NCI-H345 treated with DMSO at 0.1 percent for 48 hours (cell line): ENCODE measurements at regions not wholly inside any gene's neighbourhood (a gene's known extent, or its start where the extent isn't known, plus 50 kb on each side); places are given as distances from the start of the nearest gene placed in this dataset.
A peak's percentile ranks its signal among the peaks of the same experiment; 100 is the strongest.

Source experiments
- DNase-seq: peaks from one replicate; lab custom pipeline; 2025; ENCODE audit not compliant: unreplicated experiment; lab: John Stamatoyannopoulos, UW

DNA sequence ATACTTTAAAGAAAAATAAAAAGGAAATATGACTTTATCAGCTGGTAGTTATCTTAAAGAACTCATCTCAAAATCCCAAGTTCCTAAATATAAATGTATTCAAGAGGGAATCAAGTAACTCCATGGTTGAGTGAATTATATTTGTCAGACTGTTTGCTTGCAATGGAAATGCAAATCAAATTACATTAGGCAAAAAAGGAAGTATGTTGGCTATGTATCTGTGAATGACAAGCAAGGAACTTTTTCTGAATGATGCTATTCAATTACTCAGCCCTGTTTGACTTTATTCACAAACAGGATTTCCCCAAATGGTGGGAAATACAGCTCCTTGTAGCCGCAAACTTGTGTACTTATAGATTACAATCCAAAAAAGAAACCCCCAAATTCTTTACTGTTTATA lies 309.1 kb downstream of the ARL6IP6 start:
- DNase-seq: no peak

DNA sequence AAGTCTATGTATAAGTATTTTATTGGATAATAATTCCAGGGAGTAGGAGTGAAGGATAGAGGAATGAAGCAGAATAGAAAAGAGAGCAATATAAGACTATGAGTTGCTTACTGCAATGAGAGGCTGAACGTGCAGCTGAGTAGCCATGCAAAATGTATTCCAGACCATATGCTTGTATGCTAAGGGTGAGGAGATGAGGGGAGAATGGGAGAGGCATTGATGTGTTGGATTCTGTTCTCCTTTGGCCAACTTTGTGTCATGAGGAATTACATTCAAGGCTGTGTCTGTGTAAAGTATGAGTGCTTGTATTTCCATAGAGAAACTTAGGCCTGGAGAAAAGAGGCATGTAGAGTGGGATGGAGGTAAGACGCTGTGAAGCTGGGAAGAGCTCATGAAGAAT lies 301.8 kb downstream of the ARL6IP6 start:
- DNase-seq: no peak

DNA sequence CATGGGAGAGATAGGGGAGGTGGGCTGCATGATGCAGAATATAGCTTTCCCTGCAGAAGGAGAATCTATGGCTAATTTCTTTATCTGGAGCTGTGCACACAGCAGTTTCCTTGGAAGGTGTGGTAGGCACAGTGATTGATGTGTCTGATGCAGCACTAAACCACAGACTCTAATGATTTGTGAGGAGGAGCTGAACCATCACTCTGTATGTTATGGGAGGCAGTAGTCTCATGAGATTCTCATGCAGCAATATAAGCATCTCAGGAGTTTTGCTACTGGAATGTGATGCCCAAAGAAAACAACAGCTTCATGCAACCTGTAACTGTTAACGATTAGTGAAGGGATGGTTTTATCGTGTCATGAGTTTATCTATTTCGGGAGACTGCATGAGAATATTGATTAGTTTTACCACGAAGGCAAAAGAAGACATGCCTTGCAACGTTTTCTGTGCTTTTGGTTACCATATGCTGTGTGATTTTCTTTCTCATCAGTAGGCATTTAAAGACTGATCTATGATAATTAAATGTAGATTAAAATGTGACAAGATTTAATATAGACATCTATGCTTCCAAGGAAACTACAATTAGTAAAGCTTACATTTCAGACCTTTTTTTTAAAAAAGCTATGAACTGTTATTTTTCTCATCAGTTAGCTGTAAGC lies 286.8 kb downstream of the ARL6IP6 start:
- DNase-seq: no peak

DNA sequence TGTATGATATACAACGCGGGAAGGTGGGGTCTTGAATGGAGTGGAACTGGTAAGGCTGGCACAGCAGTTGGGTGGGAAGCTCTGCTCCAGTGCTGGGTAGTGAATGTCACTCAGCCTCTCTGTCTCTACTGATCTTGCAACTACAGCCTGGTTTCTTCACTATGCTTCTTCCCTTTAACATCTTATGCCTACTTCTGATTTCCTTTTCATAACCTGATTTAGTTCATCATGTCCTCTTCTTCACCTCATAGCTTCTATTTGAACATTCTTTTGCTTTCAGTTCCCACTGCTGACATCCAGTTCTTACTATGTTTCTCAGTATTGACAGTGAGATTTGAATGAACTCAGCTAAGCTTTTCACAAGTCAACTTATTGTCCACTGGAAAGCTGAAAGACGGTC lies 286.2 kb downstream of the ARL6IP6 start:
- DNase-seq: no peak

DNA sequence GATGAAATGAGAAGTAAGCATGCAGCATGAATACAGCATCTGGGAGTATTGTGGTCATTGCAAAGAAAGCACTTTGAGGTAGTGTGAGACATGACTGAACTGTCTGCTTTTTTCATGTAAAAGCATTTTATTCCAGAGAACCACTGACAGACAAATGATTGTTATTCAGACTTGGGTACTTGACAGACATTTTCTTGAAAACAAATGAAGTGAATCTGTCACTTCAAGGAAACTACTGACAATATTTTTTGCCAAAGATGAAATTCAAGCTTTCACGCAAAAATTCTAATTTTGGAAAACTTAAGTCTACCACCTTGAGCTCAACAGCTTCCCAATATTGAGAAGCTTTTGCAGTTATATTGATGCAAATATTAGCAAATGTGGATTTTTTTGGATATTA lies 255.7 kb downstream of the ARL6IP6 start:
- no peak for DNase-seq

DNA sequence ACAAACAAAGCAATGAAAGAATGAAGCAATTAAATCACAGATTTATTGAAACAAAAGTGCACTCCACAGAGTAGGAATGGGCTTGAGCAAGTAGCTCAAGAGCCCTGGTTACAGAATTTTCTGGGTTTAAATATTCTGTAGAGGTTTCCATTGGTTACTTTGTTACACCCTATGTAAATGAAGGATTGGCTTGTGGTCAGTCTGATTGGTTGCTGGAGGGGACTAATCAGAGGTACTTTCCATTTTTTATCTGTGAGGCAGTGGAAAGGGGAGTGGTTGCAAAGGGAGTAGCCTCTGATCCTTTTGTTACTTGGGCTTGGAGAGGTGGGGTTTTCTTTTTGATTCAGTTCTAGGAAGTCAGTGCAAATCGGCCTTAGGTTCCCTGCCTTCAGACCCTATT lies 253.3 kb downstream of the ARL6IP6 start:
- DNase-seq: no peak

DNA sequence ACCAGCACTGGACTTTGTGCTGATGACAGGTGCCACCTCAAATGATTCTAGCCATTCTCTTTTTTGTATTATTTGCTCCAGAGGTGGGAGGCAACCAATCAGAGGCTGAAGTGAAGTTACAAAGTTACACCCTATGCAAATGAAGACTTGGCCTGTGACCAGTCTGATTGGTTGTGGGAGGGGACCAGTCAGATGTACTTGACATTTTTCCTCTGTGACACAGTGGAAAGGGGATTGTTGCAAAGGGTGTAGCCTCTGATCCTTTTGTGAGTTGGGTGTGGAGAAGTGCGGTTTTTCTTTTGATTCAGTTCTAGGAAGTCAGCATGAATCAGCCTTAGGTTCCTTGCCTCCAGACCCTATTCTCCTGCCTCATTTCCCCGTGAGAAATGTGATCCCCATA lies 244.0 kb downstream of the ARL6IP6 start:
- DNase-seq: no peak

DNA sequence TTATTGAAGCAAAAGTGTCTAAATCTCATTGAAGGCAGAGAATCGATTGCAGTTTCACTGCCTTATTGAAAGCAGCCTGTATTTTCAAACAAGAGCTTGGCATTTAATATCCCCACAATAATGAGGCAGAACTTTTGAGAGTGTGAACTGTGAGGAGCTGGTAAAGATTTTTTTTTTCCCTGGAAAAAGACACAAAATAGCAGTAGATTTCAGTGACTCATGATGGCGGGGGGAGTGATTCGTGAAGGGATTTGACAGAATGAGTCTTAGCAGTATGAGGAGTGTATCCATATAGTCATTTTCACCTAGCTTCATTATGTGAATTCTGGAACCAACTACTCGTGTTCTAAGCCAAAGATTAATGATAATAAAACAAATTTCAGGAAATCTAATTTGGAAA lies 242.9 kb downstream of the ARL6IP6 start:
- DNase-seq: no peak

DNA sequence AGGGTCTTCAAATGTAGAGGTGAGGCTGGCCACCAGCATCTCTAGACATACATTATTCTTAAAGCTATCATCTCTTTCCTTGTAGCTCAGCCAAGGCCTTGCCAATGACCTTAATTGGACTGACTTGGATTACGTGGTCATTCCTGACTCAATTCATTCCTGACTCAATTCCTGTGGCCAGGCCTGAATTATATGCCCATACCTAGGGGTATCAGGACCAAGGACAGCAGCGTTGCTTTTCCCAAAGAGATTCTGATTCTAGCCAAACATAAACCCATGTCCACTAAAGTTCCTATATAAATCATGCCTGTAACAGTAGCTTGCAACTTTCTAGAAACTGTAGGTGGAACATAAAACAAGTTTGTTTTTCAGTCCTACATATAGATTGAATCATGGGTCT lies 231.7 kb downstream of the ARL6IP6 start:
- DNase-seq: no peak

DNA sequence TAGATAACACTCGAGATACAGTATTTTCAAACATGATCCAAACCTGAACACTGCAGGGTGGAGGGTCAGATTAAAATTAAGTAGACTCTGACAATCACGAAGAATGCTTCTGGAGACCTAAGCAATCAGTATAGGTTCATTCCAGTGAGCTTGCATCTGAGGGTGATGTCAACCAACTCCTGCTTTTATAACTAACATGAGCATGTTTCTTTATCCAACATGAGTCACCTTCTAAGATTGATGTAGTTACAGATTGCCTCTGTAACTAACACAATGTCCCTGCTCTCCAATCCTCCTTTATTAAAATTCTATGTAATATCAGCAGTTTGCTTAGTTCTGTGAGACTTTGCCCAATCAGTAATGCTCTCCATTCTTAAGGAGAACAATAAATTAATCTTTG lies 225.7 kb downstream of the ARL6IP6 start:
- DNase-seq: no peak

DNA sequence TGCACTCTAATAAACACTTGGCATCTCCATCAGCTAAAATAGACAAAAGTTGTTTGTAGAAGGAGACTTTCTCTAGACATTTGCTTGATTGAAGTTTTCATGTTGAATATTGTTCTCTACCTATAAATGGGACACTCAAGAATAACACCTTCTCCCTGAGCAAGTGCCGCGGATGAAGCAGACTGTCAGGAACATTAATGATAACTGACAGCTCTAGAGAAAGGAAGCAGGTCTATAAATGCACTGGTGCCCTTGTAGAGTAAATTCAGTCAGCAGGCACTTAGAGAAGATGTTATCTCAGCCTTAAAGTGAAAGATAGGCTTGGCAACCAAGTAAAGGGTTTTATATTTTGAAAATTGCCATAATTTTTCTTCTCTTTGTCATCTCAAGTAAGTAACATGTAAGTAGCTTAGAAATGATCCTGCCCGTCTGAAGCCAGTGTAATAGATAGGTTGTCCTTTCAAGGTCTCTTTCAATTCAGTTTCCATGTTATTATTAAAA lies 224.6 kb downstream of the ARL6IP6 start:
- DNase-seq: no peak

DNA sequence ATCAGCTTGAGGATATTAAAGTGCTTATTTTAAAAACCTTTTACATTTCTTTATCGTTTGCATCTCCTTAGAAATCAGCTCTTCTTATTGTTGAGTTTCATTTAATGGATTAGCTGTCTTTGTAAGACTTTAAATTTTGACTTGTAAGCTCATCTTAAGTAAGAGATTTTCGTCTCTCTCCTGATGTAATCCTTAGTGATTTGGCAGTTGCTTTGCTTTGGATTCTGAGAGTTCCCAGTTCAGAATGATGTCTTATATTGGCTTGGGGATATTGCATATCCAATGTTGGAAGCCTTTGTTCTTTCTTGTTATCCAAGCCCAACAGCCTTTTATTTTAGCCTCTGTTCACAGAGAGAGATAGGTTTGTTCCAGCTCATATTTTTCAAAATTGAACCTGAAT lies 212.1 kb downstream of the ARL6IP6 start:
- DNase-seq: no peak

DNA sequence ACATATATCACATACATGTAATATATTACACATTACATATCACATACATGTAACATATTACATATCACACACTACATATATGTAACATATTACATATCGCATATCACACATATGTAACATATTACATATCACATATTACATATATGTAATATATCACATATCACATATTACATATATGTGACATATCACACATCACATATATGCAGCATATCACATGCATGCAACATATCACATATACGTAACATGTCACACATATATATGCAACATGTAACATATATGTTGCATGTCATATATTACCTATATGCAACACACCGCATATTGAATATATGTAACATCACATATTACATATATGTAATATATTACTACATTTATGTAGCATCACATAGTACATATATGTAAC lies 211.2 kb downstream of the ARL6IP6 start:
- no peak for DNase-seq

DNA sequence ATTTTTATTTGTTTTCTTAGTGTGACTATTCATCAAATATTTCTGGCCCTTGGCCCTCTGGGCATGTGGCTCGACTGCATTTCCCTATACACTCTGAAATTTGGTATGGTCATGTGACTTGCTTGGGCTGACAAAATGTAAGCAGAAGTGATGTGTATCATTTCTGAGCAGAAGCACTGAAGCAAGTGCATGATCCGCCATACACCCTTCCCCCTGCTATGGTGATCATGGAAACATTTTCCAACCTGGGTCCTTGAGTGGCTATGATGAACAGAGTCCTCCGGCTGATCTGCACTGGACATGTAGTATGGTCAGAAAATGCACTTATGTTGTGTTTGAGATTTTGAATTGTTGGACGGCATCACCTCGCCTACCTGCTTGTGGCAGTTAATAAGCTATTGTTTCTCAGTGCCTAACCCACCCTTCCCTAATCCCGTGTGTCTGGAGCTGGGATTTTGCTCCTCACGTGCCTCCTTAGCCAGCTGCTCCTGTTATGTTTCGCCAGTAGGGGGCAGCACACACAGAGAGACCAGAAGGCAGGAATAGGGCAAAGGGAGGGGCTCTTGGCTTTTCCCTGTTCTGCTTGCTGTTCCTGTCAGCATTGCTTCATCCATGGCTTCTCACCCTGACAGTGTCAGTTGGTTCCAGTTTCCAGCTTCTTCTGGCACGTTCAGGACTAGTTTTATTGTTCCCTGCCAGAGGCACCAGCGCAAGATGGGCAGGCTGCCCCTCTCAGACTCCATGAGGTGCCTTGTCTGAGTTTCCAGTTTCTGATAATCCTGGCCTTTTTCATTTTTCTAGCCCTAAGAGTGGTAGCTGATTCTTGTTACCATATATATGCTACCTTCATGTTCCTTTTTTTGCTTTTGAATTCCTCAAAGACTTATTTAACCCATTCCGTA lies 207.4 kb downstream of the ARL6IP6 start:
- DNase-seq: peak; percentile 22

DNA sequence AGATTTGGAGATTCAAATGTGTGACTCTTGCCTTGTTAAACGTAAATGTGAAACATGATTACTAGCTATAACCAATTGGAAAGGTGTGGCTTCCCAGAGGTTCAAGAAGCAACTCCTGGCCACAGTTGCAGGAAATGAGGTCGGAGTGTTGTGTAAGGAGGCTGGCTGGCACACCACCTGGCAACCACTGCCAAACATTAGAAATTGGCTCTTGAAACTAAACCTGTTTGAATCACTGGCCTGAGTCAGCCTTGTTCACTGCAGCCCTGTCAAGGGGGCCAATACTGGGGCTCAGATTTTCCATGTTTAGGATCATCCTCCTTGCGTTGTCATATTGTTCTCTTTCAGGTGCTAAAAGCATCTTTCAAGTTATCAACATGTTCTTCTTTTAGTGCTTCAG lies 206.3 kb downstream of the ARL6IP6 start:
- DNase-seq: no peak

DNA sequence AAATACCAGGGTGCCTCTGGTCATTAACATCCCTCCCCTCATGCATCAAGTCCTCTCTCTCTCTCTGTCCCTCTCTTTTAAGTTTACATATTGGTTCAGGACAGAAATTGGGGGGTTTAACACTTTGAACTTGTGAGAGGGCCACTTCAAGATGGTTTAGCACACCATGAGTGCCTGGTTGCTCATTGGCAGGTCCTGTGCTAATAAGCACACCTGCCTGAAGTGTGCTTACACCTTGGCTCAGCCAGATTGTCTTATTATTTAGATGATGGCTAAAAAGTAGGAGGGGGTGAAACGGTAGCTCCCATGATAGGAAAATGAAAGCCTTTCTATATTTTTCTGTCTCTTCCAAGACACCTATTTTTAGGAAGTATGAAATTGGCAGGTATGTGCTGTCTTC lies 205.8 kb downstream of the ARL6IP6 start:
- DNase-seq: no peak

DNA sequence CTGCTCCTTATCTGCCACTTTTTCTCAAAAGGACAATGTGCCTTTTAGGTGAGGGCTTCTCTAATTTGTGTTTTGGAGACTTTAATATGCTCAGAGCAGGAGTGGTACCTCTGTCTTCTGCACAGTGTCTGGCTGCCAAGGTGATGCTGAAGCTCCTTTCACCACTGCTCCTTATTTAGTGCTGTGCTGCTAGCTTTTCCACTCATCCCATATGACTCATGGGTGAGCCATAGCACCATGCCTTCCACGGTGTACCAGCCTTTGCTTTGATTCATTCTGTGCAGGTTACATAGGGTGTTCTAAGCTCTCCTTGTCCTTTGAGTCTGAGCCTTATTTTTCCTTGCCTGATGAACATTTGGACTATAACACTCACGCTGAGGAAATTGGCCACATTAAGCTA lies 202.4 kb downstream of the ARL6IP6 start:
- no peak for DNase-seq

DNA sequence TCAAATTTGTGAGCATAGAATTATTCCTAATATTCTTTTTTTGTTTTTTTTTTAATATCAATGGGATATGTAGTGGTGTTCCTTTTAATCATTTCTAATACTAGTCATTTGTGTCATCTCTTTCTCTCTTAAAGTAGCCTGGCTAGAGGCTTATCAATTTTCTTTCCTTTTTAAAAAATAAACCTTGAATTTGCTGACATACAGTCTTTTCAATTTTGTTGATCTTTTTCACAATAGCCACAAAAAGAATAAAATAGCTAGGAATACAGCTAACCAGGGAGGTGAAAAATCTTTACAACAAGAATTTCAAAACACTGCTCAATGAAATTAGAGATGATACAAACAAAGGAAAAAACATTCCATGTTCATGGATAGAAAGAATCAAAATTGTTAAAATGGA lies 192.6 kb downstream of the ARL6IP6 start:
- DNase-seq: no peak

DNA sequence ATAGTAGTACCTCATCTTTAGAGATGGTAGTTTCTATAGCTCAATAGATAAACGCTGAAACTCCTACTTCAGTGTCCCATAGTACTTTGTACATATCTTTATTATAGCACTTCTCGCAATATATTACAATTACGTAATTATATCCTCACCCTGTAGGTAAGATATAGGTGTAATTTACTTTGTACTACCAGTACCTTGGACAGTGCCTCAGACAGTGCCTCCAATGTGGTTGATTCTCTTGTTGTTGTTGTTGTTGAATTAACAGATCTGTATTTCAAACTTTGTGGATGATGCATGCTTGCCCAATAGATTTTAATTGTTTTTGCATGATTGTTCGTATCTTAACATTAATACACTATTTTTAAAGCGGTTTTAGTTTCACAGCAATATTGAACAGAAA lies 188.6 kb downstream of the ARL6IP6 start:
- DNase-seq: no peak

DNA sequence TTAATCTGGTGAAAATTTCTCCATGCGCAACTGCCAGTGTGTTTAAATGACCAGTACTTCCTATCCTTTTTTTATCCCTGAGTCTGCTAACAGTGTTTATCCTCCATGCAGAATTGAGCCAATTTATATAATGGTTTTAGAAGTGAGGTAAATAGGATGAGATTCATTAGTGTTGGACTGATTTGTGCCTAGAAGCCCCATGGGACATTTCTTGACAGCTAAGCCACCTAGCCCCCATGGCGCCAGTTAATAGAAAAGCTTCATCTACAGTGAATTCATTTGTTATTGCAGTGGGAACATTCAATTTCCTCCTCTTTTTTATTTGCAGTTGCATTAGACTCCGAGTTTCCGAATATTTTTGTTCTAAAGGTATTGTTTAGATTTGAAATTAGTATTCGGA lies 175.6 kb downstream of the ARL6IP6 start:
- no peak for DNase-seq

DNA sequence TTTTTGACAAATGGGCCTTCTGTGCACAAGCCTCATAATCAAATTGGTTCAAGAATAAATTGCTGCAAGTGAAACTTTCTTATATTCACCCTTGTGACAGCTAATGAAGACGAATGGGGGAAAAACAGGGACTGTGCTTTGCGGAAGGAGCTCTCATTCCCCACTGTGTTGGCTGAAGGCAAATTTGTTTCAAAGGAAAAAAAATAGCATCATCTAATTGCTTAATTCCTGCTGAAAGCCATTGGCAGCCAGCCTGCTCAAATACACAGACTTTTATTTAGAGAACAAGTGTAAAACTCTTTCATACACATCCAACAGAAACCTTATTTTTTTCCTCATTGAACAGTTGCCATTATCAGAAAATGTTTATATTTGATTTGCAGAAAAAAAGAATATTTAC lies 172.3 kb downstream of the ARL6IP6 start:
- no peak for DNase-seq

DNA sequence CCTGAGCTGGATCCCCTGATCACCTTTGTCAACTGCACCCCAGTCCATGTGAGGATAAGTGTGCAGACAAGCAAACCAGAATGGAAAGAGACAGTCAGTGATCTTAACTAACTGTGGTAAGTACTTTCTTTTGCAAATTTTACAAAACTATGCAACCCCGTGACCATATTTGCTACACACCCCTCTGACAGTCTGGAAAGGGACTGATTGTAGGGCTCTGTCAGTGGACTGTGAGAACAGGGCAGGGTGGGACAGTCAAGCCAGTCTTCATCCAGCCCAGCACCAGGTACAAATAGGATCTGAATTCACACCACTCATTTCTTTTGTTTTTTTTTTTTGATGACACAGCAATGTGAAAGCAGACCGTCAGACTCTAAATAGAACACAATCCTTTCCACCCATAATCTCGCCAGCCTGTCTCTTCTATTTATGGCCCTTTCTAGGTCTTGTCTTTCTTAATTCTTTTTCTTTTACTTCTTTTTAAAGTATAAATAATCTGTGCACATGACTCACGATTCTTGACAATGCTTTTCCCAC lies 165.6 kb downstream of the ARL6IP6 start:
- DNase-seq: no peak
